ENCODE measurements at regions not wholly inside any gene's neighbourhood (a gene's known extent, or its start where the extent isn't known, plus 50 kb on each side); places are given as distances from the start of the nearest gene placed in this dataset.

- TF ChIP-seq POLR2AphosphoS5 (IDR thresholded peaks at IDR 0.05) (no peak), RAD21 (conservative IDR thresholded peaks at IDR 0.05) (no peak), TAF1 (IDR thresholded peaks at IDR 0.05; ENCODE audit: low read depth) (no peak), CTCF (IDR thresholded peaks at IDR 0.05; ENCODE audit: poor library complexity, severe bottlenecking) (no peak), SMC3 (conservative IDR thresholded peaks at IDR 0.05; ENCODE audit: poor library complexity) (no peak), EZH2 (IDR thresholded peaks at IDR 0.05; ENCODE audit: borderline replicate concordance, insufficient read depth, low read length, poor library complexity, severe bottlenecking) (no peak)
These were observed 150.9 kb upstream of the JUN start for GRCh38 chr1:58934706-58935105.
